ENCODE measurements at regions not wholly inside any gene's neighbourhood (a gene's known extent, or its start where the extent isn't known, plus 50 kb on each side); places are given as distances from the start of the nearest gene placed in this dataset.

DNA sequence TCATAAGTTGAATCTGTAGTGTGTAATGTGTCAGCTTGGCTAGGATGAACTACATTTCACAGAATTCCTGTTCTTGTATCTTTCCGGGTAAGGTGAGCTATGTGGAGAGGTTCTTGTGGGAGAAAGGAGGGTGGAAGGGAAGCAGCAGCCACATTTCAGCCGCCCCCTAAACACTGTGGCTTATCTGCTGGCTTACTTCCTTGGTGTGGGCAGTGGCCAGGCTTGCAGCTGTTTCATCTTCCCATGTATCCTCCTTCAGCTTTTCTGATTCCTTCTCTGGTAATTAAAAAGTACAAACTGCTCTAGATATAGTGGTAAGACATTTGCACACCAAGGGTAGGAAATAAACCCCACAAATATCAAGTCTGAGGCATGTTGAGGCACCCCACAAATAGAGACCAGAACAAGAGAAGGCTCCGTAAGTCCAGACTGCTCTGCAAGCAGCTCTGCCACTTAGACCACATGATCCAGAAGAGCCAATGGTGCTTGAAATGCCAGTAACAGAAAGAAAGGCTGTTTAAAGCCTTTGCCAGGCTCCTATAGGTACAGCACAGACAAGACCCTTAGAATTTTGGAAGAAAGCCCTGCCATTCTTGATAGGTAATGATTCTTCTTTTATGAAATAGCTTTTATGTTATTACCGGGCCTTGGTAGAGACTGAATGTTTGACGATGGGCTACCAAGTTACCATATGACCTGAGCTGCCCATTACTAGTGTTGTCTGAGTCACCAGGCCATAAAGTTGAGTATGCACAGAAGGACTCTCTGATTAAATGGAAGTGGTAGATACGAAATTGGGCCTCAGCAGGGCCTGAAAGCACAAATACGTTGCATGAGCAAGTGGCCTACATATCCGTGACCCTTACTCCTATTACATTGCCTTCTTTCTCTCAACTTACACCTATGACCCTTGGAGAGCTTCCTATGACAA is 215.0 kb upstream of the SGK1 start:
- H3K9me2 ChIP-seq (replicated peaks; ENCODE audit: insufficient read depth, low read length): no peaks in the 10 kb centered on the region
- no peaks in the 10 kb centered on the region for H3K36me3 ChIP-seq (ENCODE audit: insufficient read depth, low read length)
- H3K27ac ChIP-seq (ENCODE audit: low read length): no peak overlapping the region
- H4K20me1 ChIP-seq (ENCODE audit: insufficient read depth, low read depth, low read length): no peaks in the 10 kb centered on the region
- no peaks in the 10 kb centered on the region for H3K27me3 ChIP-seq (ENCODE audit: low read length)
- no peak overlapping the region for H2AFZ ChIP-seq (ENCODE audit: low read length)
- no peaks in the 10 kb centered on the region for H3K4me1 ChIP-seq (ENCODE audit: low read length)
- no peak overlapping the region for H3K4me2 ChIP-seq (ENCODE audit: low read depth, low read length, poor library complexity, severe bottlenecking)
- DNase-seq: no peak
- no peak overlapping the region for H3K4me3 ChIP-seq (ENCODE audit: low read length)
- H3K9me3 ChIP-seq (ENCODE audit: low read length): no peaks in the 10 kb centered on the region
- no peaks in the 10 kb centered on the region for H3K79me2 ChIP-seq (ENCODE audit: low read length)
- H3K9ac ChIP-seq (ENCODE audit: low read length): no peak overlapping the region

DNA sequence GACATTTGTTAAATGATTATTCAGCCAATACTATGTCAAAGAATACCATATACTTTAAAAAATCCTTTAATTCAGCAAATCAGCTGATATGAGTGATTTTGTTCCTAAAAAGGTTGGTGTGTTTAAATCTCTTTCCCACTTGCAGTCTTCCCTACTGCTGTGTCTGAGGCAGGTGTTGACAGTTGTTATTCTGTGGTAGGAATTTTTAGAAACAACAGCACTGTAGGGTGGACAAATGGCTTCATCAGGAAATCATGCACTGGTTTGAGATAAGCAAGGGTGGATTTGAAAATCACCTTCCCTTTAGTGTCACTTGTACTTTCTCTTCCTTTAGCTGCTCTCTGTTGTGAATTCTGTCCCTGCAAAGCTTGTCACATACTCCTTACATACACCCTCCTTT is 213.7 kb upstream of the SGK1 start:
- Histone ChIP-seq H3K36me3 (ENCODE audit: insufficient read depth, low read length) (no peaks in the 10 kb centered on the region), H3K27me3 (ENCODE audit: low read length) (no peaks in the 10 kb centered on the region), H3K9me2 (replicated peaks; ENCODE audit: insufficient read depth, low read length) (no peaks in the 10 kb centered on the region), H3K27ac (ENCODE audit: low read length) (no peak overlapping the region), H3K9me3 (ENCODE audit: low read length) (no peaks in the 10 kb centered on the region), H4K20me1 (ENCODE audit: insufficient read depth, low read depth, low read length) (no peaks in the 10 kb centered on the region), H3K9ac (ENCODE audit: low read length) (no peak overlapping the region), H3K4me2 (ENCODE audit: low read depth, low read length, poor library complexity, severe bottlenecking) (no peak overlapping the region), H2AFZ (ENCODE audit: low read length) (no peak overlapping the region), H3K79me2 (ENCODE audit: low read length) (no peaks in the 10 kb centered on the region), H3K4me1 (ENCODE audit: low read length) (no peaks in the 10 kb centered on the region), H3K4me3 (ENCODE audit: low read length) (no peak overlapping the region)
- no peak for DNase-seq

DNA sequence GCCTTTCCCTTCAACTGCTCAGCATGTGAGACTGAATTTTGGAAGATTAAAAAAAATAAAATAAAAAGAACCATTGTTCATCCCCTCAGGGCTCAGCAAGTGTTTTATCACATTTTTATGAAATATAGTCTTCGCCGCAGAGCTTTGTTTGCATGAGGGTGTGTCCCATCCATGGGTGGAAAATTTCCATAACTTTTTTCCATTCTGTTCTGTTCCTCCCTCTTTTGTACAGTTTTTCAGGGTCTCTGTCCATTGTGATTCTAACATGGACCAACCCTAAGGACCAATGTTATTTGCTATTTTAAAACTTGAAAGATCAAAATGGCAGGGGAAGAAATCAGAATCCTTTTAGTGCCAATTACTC is 213.3 kb upstream of the SGK1 start:
- no peaks in the 10 kb centered on the region for H3K4me1 ChIP-seq (ENCODE audit: low read length)
- H3K79me2 ChIP-seq (ENCODE audit: low read length): no peaks in the 10 kb centered on the region
- DNase-seq: no peak
- H3K4me2 ChIP-seq (ENCODE audit: low read depth, low read length, poor library complexity, severe bottlenecking): no peak overlapping the region
- H2AFZ ChIP-seq (ENCODE audit: low read length): no peak overlapping the region
- no peaks in the 10 kb centered on the region for H3K9me2 ChIP-seq (replicated peaks; ENCODE audit: insufficient read depth, low read length)
- no peak overlapping the region for H3K9ac ChIP-seq (ENCODE audit: low read length)
- H3K4me3 ChIP-seq (ENCODE audit: low read length): no peak overlapping the region
- H3K27ac ChIP-seq (ENCODE audit: low read length): no peak overlapping the region
- no peaks in the 10 kb centered on the region for H4K20me1 ChIP-seq (ENCODE audit: insufficient read depth, low read depth, low read length)
- H3K36me3 ChIP-seq (ENCODE audit: insufficient read depth, low read length): no peaks in the 10 kb centered on the region
- H3K9me3 ChIP-seq (ENCODE audit: low read length): no peaks in the 10 kb centered on the region
- no peaks in the 10 kb centered on the region for H3K27me3 ChIP-seq (ENCODE audit: low read length)

DNA sequence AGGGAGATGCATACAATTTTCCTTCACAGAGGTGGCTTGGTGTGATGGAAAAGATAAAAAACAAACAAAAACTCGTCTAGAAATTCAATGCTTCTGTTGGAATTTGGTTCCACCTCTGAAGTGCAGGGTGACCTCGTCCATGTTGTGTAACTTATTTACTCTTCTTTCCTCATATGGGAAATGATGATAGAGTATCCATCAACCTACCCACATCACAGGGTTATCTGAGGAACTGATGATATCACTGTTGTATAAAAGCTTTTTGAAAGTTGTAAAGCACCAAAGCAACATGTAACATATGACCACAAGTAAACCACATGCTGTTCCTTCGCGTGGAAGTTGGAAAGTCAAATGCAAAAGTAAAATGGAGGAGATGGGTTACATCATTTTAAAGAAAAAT is 212.0 kb upstream of the SGK1 start:
- Histone ChIP-seq H3K27me3 (ENCODE audit: low read length) (no peaks in the 10 kb centered on the region), H3K27ac (ENCODE audit: low read length) (no peak overlapping the region), H3K79me2 (ENCODE audit: low read length) (no peaks in the 10 kb centered on the region), H3K9me2 (replicated peaks; ENCODE audit: insufficient read depth, low read length) (no peaks in the 10 kb centered on the region), H3K36me3 (ENCODE audit: insufficient read depth, low read length) (no peaks in the 10 kb centered on the region), H3K9ac (ENCODE audit: low read length) (no peak overlapping the region), H4K20me1 (ENCODE audit: insufficient read depth, low read depth, low read length) (no peaks in the 10 kb centered on the region), H3K9me3 (ENCODE audit: low read length) (no peaks in the 10 kb centered on the region), H3K4me1 (ENCODE audit: low read length) (no peaks in the 10 kb centered on the region), H3K4me2 (ENCODE audit: low read depth, low read length, poor library complexity, severe bottlenecking) (no peak overlapping the region), H2AFZ (ENCODE audit: low read length) (no peak overlapping the region), H3K4me3 (ENCODE audit: low read length) (no peak overlapping the region)
- DNase-seq: no peak

DNA sequence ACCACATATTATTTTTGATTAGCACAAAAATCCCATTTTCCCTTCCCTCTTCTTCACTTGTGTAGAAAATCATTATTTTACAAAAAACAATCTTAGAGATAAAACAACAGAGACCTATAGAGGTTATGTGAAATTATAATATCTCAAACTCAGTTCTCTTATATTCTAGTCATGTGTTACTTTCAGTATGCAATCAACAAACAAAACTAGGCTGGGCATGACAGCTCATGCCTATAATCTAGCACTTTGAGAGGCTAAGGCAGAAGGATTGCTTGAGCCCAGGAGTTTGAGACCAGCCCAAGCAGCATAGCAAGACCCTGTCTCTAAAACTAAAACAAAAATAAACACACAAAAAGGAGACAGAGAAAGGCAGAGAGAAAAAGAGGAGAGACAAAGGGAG is 211.4 kb upstream of the SGK1 start:
- H3K9ac ChIP-seq (ENCODE audit: low read length): no peak overlapping the region
- no peaks in the 10 kb centered on the region for H3K36me3 ChIP-seq (ENCODE audit: insufficient read depth, low read length)
- no peak overlapping the region for H3K4me2 ChIP-seq (ENCODE audit: low read depth, low read length, poor library complexity, severe bottlenecking)
- no peaks in the 10 kb centered on the region for H3K27me3 ChIP-seq (ENCODE audit: low read length)
- H3K4me3 ChIP-seq (ENCODE audit: low read length): no peak overlapping the region
- H3K9me3 ChIP-seq (ENCODE audit: low read length): no peaks in the 10 kb centered on the region
- H4K20me1 ChIP-seq (ENCODE audit: insufficient read depth, low read depth, low read length): no peaks in the 10 kb centered on the region
- H3K79me2 ChIP-seq (ENCODE audit: low read length): no peaks in the 10 kb centered on the region
- H2AFZ ChIP-seq (ENCODE audit: low read length): no peak overlapping the region
- no peak overlapping the region for H3K27ac ChIP-seq (ENCODE audit: low read length)
- H3K9me2 ChIP-seq (replicated peaks; ENCODE audit: insufficient read depth, low read length): no peaks in the 10 kb centered on the region
- DNase-seq: no peak
- no peaks in the 10 kb centered on the region for H3K4me1 ChIP-seq (ENCODE audit: low read length)

DNA sequence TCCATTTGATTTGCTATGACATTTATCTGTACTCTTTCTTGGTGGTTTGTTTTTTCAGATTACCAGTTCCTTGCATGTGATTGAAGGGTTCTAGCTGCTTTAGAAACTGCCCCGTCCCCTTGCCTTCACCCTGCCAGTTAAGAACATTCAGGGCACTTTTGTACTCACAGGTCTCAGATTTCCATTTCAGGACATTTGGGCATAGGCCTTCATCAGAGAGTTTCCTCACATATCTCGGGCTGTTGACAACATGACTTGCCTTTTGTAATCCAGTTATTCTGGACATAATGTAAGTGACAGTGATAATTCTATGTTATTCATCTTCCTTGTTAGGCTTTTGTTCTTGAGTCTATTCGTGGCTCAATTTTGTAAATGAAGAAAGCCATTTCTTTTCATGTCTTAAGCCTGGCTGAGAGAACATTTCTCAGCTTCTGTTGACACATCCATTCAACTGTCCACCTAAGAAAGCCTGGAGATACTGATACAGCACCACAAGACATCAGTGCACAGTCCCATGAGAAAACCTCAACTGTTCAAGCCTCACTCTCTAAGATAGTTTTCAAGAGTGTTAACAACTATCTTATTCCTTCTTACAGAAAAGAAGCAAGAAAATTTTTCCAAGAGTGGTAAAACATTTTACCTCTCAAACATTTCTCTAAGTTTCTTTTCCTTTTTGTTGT is 209.3 kb upstream of the SGK1 start:
- no peak overlapping the region for H3K27ac ChIP-seq (ENCODE audit: low read length)
- no peaks in the 10 kb centered on the region for H3K9me3 ChIP-seq (ENCODE audit: low read length)
- no peaks in the 10 kb centered on the region for H3K79me2 ChIP-seq (ENCODE audit: low read length)
- H3K4me1 ChIP-seq (ENCODE audit: low read length): no peaks in the 10 kb centered on the region
- DNase-seq: no peak
- no peaks in the 10 kb centered on the region for H3K9me2 ChIP-seq (replicated peaks; ENCODE audit: insufficient read depth, low read length)
- no peaks in the 10 kb centered on the region for H3K27me3 ChIP-seq (ENCODE audit: low read length)
- H2AFZ ChIP-seq (ENCODE audit: low read length): no peak overlapping the region
- H4K20me1 ChIP-seq (ENCODE audit: insufficient read depth, low read depth, low read length): no peaks in the 10 kb centered on the region
- no peak overlapping the region for H3K4me3 ChIP-seq (ENCODE audit: low read length)
- H3K36me3 ChIP-seq (ENCODE audit: insufficient read depth, low read length): no peaks in the 10 kb centered on the region
- H3K9ac ChIP-seq (ENCODE audit: low read length): no peak overlapping the region
- no peak overlapping the region for H3K4me2 ChIP-seq (ENCODE audit: low read depth, low read length, poor library complexity, severe bottlenecking)

DNA sequence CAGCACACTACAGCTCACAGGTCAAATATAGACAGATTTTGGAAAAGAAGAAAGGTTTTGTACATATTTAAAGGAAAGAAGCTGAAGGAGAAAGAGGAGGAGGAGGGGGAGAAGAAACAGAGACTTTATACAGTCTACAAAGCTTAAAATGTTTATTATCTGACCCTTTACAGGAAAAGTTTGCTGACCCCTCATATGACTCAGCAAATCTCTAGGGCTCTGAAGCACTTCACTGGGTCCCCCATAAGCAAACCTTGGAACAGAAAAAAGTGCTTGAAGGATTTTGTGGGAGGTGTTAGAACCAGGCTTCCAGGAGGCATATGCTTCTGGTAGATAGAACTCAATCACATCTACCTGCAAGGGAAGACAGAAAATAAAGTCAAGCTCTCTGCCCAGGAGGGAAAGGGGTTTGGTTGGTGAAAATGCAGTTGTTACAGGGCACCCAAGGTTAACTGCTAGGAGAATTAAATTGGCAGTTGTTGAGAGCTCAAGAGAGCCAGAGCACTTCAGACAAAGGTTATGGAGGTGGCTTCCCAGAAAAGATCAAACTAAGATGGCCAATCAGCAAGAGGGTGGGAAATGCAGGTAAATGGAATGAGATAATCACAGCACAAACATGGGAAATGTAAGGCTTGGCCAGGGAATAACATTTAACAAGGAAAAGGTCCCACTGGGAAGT is 207.4 kb upstream of the SGK1 start:
- Histone ChIP-seq H3K36me3 (ENCODE audit: insufficient read depth, low read length) (no peaks in the 10 kb centered on the region), H3K79me2 (ENCODE audit: low read length) (no peaks in the 10 kb centered on the region), H2AFZ (ENCODE audit: low read length) (no peak overlapping the region), H3K27ac (ENCODE audit: low read length) (no peak overlapping the region), H3K27me3 (ENCODE audit: low read length) (no peaks in the 10 kb centered on the region), H3K9me3 (ENCODE audit: low read length) (no peaks in the 10 kb centered on the region), H3K9ac (ENCODE audit: low read length) (no peak overlapping the region), H3K4me1 (ENCODE audit: low read length) (no peaks in the 10 kb centered on the region), H3K4me2 (ENCODE audit: low read depth, low read length, poor library complexity, severe bottlenecking) (no peak overlapping the region), H3K9me2 (replicated peaks; ENCODE audit: insufficient read depth, low read length) (no peaks in the 10 kb centered on the region), H4K20me1 (ENCODE audit: insufficient read depth, low read depth, low read length) (no peaks in the 10 kb centered on the region), H3K4me3 (ENCODE audit: low read length) (no peak overlapping the region)
- no peak for DNase-seq

DNA sequence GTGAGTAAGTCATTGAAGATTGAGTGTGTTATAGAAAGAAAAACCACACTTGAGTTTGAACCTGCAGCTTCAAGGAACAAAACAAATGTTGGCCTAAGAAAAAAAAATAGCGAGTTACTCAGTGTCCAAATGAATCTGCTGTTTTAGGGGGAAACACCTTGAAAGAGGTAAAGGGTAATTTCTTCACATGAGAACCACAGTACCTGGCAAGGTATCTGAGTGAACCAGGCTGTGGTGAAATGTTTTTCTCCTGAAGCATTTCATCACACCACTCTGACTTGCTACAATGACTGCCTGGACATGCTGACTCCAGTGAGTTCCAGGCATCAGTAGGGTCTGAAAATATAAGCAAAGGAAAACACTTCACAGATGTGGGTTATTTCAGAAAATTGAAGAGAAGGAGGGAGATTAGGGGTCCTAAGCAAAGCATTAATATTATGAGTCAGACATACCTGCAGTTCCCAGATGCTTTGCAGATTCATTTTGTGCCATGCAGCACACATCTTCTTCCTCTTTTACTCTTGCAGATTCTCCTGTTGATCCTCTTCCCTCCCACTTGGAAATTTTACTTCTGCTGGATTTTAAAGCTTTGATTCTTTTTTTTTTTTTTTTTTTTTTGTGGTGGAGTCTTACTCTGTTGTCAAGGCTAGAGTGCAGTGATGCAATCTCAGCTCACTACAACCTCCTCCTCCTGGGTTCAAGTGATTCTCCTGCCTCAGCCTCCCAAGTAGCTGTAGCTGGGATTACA is 206.2 kb upstream of the SGK1 start:
- Histone ChIP-seq H3K27me3 (ENCODE audit: low read length) (no peaks in the 10 kb centered on the region), H3K79me2 (ENCODE audit: low read length) (no peaks in the 10 kb centered on the region), H3K9me3 (ENCODE audit: low read length) (no peaks in the 10 kb centered on the region), H3K36me3 (ENCODE audit: insufficient read depth, low read length) (no peaks in the 10 kb centered on the region), H4K20me1 (ENCODE audit: insufficient read depth, low read depth, low read length) (no peaks in the 10 kb centered on the region), H2AFZ (ENCODE audit: low read length) (no peak overlapping the region), H3K9me2 (replicated peaks; ENCODE audit: insufficient read depth, low read length) (no peaks in the 10 kb centered on the region), H3K4me3 (ENCODE audit: low read length) (no peak overlapping the region), H3K9ac (ENCODE audit: low read length) (no peak overlapping the region), H3K4me2 (ENCODE audit: low read depth, low read length, poor library complexity, severe bottlenecking) (no peak overlapping the region), H3K4me1 (ENCODE audit: low read length) (peaks cover 6% of the 10 kb centered on the region; the same call in 1 of the 2 replicates), H3K27ac (ENCODE audit: low read length) (no peak overlapping the region)
- no peak for DNase-seq

Data from Karpas-422 (cell line).